AG08396 (cell line): ENCODE measurements at regions not wholly inside any gene's neighbourhood (a gene's known extent, or its start where the extent isn't known, plus 50 kb on each side); places are given as distances from the start of the nearest gene placed in this dataset.
"Not testable (repeated sequence)": the region's sequence is repeated elsewhere in the genome, so short reads cannot be mapped to it uniquely, and the experiment has no call there.

Experiments used
- DNase-seq: peaks from one replicate; pipeline ENCODE4 v3.0.0; 2012; ENCODE audit warnings: low spot score, mixed read lengths

DNA sequence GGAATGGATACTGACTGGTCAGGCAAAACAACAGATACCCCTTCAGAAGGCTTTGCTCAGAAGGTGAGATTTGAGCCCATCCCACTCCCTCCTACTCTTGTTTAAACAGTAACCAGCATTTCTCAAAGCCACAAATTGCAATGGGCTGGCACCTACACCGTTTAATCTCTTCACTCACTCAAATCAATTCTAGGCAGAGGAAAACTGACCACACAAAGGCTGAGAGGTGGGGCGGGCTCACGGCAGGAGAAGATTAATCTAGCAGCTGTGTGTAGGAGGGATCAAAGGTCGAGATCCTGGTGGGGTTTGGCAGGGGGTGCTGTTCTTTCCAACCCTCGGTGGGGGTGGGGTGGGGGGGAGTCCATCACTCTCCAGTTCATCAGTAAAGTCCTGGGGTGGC, 622.4 kb downstream of the BCOR start:
- no peak for DNase-seq

DNA sequence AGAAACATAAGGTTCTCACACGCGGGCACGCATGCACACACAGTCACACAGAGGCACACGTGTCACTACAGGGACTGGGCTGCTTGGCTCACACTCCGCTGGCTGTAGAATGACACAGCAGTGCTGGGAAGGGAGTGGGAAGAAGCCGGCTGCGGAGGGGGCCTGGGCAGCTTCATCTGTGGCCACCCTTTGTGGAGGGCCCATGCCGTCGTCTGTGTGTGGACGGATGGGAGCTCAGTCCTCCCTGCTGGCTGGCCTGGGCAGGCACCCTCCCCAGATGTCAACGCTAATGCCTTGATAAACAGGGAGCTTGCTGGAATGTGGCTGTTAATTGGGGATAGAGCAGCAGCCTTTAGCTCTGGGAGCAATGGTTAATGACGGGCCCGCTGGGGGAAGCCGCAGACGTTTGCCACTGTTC, 621.1 kb downstream of the BCOR start:
- DNase-seq: no peak

DNA sequence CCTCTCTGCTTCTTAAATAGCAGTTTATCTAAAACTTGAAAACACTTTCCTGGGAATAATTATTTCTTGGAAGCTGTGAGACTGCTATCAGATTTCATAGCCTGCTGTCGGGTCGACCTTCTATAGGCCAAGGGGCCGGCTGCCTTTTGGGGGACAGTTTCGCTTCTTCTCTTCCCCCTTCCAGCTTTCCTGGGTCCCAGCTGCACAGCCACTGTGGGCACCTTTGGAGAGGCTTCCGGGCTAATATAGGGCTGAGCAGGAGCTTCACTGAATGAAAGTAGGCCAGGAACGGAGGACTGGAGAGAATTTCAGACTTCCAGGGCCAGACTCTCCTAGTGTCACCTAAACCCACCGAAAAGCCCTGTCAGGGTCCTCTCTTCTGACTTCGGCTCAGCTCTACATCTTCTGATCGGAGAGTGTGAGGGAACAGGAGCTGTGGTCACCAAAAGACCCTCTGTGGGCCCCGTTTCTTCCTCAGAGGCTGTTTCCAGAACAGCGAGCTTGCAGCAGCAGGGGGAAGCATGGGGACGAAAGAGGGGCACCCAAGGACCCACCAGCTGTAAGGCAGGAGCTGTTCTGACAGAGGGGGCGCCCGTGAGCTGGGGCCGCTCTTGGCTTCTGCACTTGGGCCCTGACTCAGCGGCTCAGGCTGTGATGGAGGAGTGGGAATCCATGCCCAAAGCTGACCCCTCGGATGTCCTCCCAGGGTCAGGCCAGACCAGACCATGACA, 620.6 kb downstream of the BCOR start:
- no peak for DNase-seq

DNA sequence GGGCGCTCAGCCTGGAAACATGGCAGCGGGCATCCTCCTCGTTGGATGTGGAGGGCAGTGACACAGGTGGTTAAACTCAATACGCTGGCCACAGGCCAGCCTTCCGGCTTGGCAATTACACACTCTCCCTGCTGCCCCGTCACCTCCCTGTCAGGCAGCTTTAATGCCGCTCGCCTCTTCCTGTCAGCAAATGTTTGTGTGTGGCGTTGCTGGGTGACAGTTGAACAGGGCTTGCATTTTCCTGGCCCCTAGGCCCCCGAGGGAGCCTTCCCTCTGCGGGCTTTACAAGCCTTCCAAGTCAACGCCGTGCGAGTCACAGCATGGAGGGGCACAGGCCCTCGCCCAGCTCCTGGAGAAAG, 620.0 kb downstream of the BCOR start:
- DNase-seq: no peak

DNA sequence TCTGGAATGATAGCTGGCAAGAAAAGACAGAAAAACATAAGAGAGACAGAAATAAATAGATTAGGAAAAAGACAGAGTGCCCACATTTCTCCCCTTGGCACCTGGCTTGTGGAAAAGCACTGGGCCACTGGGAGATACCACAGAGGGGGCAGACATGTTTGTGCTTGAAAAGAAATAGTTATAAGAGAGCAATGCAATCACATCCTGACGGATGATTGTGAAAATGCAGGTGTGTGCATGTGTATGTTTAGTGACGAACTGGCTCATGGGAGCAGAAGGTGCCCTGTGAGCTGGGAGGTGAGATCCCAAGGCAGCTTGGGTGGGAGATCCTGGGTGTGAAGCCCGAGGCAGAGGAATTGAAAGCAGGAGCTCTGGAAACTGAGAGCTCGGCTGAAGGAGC, 617.9 kb downstream of the BCOR start:
- DNase-seq: no peak

DNA sequence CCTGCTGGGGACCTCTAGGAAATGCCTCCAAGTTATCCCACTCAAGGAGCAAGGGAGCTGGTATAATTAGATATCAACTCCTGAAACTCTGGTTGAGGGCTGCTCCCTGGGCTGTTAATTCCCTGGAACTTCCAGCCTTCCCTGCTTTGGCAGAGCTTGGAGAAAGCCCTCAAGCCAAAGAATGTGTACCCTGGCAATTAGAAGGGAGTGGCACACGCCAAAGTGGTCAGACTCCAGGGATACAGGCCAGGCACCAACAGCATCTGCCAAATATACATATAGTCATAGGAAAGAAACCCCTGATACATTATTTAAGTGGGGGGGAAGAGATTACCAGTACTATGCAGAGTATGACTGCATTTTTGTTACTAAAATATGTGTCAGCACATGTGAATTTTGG, 616.8 kb downstream of the BCOR start:
- no peak for DNase-seq

DNA sequence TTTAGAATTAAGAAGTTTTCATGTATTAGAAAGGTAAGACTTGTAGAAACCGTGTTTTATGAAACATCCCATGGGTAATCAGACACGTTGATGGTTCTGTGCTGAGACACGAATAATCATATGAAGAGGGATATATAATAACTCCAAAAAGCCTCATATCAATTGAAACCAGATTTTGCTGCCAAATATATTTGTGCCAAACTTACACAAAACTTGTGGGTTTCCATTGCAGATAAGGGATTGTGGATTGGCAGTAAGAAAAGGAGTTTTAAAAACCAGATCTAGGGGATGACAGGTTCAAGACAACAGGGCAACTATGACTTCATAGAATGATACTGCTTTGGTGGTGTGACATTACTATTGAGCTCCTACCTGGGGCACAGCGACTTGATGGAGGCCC, 616.1 kb downstream of the BCOR start:
- no peak for DNase-seq

DNA sequence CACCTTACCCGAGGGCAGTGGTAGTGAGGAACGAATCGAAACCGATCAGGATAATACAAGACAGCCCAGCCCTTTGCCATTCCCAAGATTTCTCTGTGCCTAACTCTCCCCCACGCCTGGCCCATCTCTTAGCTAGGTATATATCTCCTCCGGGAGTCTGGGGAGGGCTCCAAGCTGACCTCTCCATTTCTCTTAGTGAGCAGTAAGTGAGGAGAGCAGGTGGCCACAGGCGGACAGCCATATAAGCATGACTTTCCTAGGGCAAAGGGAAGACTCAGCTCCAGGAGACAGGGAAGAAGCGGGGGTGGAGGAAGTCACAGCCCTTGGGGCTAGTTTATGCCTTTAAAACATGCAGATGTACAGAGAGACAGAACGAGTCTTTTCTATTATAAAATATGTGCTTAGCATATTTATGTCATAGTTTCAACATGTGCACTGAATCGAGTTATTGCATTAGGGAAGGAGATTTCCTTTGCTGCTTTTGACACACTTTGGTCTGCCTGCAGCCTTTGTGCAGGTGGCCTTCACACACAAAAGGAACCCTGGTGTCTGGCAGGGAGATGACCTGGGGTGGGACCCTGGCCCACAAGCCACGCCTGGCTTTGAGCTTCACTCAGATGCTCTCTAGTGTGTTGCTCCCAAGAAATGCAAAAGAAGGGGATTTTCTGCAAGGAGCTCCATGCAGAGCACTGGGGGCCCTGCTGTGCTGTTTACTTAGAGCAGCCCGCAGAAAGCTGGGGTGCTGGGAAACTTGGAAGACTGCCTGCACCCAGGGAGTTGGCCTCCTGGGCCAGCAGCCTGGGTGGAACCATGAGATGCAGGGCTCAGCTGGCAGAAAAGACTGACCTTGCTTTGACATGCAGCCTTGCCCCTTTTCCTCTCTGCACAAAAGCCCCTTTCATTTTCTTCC, 613.3 kb downstream of the BCOR start:
- DNase-seq: no peak

DNA sequence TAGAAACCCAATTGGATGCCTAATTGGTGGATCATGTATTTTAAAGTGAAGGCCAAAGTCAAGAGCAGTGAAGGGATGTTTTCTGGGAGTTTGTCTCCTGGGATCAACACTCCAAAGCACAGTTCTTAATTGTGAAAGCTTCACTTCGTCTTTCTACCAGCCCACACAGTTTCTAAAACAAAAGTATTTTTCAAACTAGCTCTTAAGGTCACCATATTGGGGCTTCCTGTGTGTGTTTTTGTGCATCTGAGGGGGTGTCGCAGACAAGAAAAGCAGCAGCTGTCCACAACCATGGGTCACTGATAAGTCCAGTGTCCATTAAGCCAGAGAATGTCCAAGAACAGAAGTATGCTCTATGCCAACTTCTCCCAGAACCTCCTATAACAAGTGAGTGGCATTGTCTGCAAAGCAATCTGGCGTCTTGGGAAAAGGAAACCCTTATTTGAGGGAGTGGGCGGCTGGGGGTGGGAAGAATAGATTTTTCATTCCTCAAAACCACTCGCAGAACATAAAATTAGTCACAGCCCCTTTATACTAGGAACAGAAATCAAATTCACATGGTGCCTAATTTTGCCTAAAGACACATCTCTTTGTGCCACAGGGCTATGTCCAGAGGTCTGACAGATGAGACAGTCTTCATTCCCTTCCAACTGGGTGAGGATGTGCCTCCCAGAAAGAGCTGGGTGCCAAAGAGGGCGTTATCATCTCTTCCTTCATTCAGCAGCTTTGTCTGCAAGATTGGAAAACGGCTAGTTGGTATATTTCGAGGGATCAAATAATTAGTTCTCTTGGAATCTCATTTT, 610.4 kb downstream of the BCOR start:
- no peak for DNase-seq

DNA sequence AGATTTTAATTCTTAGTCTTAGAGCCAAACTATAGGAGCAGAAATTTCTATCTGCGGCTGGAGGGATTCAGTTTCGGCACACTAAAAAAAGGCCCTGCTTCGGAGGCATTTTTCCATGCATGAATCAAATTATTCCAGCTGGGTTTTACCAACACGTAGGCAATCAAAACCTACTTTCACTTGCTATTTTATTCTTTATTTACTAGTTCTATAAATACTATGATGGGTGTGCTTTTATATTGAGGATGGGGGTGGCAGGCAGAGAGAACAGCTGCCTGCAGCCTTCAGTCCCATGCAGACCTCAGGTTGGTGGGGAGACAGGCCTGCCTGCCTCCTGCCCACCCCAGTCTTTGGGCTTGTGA, 609.8 kb downstream of the BCOR start:
- DNase-seq: no peak

DNA sequence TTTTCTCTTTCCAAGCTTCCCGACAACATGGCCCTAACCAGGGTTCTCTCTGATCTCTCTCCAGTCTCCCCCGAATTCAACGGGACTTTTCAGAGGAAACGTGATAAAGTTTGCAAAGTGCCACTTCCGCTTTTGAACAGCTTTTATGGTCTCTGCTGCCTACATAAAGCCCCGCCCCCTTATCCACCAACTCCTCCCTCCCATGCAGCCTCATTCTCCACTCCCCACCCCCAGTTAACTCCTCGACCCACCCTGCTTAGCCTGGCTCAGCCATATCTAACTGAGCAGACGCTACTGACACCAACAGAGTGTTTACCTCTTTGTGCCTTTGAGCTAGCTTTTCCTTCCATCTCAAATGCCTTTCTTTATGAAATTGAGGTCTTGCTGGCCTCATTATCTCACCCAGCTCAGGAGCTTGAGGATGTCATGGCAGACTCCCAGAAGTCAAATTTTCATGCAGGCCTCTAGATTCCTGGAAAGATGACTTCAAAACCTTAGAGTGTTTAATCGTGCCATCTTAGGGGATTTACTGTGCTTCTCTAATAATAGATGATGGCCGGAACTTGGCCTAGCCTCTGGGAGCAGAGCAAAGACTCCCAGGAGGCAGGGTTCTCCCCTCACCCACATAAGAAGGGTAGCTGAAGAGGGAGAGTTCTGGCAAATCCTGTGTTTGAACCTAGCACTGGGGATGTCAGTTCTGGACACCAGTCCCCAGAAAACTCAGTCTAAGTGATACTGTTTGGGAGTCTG, 606.0 kb downstream of the BCOR start:
- DNase-seq: no peak

DNA sequence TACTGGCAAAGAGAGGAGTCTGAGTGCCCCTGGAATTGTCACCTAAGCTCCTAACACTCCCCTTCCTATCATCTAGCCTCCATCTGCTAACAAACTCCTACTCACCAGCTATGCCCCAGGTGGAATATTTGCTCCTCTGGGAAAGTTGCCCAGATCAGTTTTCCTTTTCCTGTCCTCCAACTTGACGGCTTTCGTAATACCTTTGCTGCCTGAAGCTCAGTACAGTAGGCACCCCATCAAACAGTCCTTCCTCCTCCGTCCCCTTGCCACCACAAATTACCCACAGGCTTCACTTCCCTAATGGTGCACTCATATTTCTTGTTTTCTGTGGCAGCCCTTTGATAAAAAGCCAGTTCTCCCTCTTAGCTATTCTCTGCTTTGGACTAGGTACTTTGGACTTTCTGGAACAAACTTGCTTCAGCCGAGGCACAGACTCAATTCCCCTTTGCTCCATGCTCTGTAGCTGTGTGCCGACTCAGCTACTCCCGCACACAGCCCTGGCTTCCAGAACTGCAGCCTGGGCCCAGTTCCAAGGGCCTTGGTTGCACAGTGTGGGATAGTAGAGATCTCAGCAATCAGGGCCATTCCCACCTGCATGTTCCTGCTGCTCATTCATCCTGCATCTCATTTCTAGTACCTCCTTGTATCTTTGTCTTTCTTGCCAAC, 605.1 kb downstream of the BCOR start:
- no peak for DNase-seq

DNA sequence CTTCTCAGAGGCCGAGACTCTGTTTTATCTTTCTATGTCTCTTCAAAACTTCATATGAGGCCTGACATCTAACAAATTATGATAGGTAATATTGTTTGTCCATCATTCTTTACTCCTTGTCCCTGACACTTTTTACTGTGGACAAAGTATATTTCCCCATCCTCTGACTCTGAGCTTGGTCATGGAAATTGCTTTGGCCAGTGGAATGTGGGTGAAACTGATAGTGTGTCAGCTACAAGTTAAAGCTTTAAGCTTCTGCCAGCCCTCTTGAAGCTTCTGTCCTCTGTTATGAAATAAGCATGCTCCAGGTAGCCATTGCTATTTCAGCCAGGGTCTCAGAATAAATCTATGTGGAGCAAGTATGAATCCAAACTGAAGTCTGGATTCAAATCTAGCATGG, 604.6 kb downstream of the BCOR start:
- DNase-seq: no peak

DNA sequence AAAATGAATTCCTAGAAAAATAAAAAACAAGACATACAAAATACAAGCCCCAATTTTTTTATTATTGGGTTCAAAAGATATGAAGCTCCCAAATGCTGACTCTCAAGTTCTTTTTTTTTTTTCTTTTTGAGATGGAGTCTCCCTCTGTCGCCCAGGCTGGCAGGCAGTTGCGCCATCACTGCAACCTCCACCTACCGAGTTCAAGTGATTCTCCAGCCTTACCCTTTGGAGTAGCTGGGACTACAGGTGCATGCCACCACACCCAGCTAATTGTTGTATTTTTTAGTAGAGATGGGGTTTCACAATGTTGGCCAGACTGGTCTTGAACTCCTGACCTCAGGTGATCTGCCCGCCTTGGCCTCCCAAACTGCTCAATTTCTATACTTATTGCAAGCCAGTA, 600.6 kb downstream of the BCOR start:
- DNase-seq: not testable (repeated sequence)

DNA sequence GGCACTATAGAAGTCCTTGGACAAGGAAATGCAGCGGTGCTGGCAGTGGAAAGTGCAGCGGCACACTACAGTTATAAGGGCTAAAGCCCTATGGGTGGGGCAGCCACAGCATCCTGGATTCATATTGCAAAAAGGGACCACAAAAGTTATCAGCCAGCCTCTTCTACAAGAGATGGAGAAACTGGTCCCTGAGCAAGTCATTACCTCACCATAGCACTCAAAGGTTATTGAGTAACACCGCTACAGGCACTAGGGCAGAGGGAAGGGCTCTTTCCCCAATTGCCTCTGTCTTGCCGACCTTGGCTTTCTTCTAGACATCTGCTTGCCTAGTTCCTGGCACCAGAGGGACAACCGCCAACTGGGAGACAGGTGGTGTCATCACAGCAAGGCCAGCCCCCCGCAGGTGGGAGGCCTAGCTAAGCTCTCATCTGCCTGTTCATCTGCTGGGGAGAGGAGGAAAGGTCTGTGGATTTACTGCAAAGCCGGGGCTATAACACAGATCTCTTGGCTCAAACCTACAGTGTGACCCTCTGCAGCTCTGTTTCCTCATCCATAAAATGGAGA, 600.0 kb downstream of the BCOR start:
- DNase-seq: no peak

DNA sequence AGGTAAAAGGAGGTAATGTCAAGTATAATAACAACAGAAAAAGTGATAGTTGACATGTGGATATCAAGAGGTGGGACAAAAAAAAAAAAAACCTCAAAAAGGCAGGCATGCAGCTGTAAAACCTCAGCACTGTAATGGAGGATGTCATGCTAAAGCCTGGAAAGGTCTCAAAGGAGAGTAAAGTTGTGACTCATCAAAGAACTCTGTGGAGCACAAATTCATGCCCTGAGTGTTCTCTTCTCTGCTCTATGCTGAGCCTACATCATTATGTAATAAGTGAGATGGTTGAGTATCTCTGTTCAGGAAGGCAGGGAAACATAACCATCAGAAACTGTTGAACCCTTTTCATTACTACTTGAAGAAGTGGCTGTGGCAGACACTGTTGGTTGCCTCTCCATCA, 597.8 kb downstream of the BCOR start:
- no peak for DNase-seq

DNA sequence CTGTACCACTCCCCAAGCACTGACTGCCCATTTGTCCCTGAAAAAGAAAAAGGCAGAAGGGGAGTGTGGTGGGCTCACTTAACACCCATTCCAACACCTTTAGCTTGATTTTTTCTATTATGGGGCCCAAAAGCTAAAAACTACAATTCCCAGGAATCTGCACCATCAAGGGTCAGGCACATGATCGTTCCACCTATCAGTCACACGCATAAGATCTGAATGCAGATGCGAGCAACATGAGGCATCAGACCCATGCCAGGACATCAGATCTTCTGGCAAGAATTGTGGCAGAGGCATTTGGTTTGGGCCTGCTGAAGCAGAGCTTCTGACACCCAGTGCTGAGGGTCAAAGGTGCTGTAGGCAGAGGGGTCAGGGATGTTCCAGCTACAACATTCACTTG, 595.9 kb downstream of the BCOR start:
- no peak for DNase-seq

DNA sequence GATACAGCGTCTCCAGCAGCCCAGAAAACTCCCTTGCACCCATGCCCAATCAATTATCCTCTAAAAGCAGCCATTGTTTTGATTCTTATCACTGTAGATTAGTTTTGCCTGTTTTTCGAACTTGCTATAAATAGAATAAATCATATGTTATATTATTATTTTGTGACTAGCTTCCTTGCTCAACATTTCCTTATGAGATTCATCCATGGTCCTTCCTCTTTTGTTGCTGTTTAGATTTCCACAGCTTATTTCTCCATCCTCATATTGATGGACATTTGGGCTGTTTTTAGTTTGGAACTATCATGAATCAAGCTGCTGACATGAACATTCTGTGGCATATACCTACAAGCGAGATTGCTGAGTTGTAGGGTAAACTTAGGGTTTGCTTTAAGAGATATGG, 595.3 kb downstream of the BCOR start:
- DNase-seq: no peak

DNA sequence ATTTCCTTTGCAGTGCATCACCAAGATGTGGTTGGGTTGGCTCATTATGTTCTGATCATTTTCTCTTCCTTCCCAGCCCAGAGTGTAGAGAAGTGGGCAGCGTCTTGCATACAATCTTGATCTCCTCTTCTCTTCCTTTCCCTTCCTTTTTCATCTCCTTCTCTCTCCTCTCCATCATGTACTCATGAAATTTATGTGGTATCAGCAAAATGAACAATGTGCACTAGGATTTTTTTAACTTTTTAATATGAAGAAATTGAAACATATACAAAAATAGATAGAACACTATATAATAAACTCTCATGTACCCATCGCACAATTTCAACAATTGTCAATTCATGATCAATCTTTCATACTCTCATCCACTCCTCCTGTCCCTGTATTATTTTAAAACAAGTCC, 593.5 kb downstream of the BCOR start:
- DNase-seq: no peak

DNA sequence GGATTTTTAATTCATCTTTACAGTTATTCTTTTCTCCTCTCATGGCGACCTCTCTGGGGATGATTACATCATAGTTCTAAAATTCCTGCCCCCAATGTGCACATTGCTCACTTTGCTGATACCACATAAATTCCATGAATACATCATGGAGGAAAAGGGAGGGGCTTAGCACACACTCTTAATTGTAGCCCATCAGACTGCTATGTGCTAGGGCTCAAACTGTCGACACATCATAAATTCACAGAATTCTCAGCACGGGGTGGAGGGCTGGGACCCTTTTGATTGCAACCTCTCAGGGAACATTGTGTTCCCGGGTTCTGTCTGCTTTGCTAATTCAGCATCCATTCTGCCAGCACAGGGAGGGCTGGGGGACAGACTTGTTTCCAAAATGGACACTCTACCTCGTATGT, 592.9 kb downstream of the BCOR start:
- no peak for DNase-seq

DNA sequence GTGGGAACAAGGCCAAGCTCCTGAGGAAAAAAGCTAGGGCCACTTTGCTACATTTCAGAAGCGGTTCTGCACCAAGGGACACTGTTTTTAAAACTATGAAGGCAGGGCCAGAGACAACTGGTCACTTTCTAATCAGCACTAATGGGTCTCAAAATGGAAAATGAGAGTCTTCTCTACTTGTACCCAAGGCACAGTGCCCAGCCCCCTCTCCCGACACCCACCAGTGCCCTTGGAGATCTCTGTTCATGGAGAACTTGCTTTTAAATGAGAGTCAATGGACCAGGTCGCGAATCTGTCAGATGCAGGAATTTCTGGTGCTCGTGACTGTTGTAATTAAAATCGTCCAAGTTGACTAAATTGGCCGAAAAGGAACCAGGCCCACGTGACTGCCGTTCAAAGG, 591.6 kb downstream of the BCOR start:
- DNase-seq: no peak
